ENCODE measurements at regions not wholly inside any gene's neighbourhood (a gene's known extent, or its start where the extent isn't known, plus 50 kb on each side); places are given as distances from the start of the nearest gene placed in this dataset.
"Not testable (repeated sequence)": the region's sequence is repeated elsewhere in the genome, so short reads cannot be mapped to it uniquely, and the experiment has no call there.

- no peak for DNase-seq (ENCODE audit: low read depth, low spot score)
These were observed 393.7 kb downstream of the UTRN start for GRCh38 chr6:144678844-144679243.

GRCh38 chr6:144681334-144681733 lies 396.2 kb downstream of the UTRN start:
- no peak for DNase-seq (ENCODE audit: low read depth, low spot score)

- DNase-seq (ENCODE audit: low read depth, low spot score), result no peak
These were observed 398.3 kb downstream of the UTRN start for GRCh38 chr6:144683216-144684070.

GRCh38 chr6:144688713-144689112 lies 403.6 kb downstream of the UTRN start:
- DNase-seq (ENCODE audit: low read depth, low spot score), result no peak

- DNase-seq (ENCODE audit: low read depth, low spot score), result no peak
These were observed 404.4 kb downstream of the UTRN start for GRCh38 chr6:144689503-144690040.

- no peak for DNase-seq (ENCODE audit: low read depth, low spot score)
These were observed 405.0 kb downstream of the UTRN start for GRCh38 chr6:144690133-144690532.

GRCh38 chr6:144690666-144691065 lies 405.5 kb downstream of the UTRN start:
- DNase-seq (ENCODE audit: low read depth, low spot score), result no peak

GRCh38 chr6:144692050-144692449 lies 406.9 kb downstream of the UTRN start:
- DNase-seq (ENCODE audit: low read depth, low spot score), result not testable (repeated sequence)

GRCh38 chr6:144695858-144696533 lies 410.9 kb downstream of the UTRN start:
- DNase-seq (ENCODE audit: low read depth, low spot score), result no peak

- no peak for DNase-seq (ENCODE audit: low read depth, low spot score)
These were observed 411.7 kb downstream of the UTRN start for GRCh38 chr6:144696610-144697368.

GRCh38 chr6:144697369-144697760 lies 412.2 kb downstream of the UTRN start:
- no peak for DNase-seq (ENCODE audit: low read depth, low spot score)

GRCh38 chr6:144697801-144698200 lies 412.7 kb downstream of the UTRN start:
- no peak for DNase-seq (ENCODE audit: low read depth, low spot score)

GRCh38 chr6:144702781-144703180 lies 417.6 kb downstream of the UTRN start:
- no peak for DNase-seq (ENCODE audit: low read depth, low spot score)

GRCh38 chr6:144710207-144710606 lies 425.1 kb downstream of the UTRN start:
- DNase-seq (ENCODE audit: low read depth, low spot score), result no peak

- no peak for DNase-seq (ENCODE audit: low read depth, low spot score)
These were observed 426.5 kb downstream of the UTRN start for GRCh38 chr6:144711661-144712060.

GRCh38 chr6:144712541-144712940 lies 427.4 kb downstream of the UTRN start:
- DNase-seq (ENCODE audit: low read depth, low spot score), result no peak

GRCh38 chr6:144714021-144714712 lies 429.0 kb downstream of the UTRN start:
- no peak for DNase-seq (ENCODE audit: low read depth, low spot score)

- no peak for DNase-seq (ENCODE audit: low read depth, low spot score)
These were observed 430.2 kb downstream of the UTRN start for GRCh38 chr6:144715344-144715743.

- no peak for DNase-seq (ENCODE audit: low read depth, low spot score)
These were observed 433.3 kb downstream of the UTRN start for GRCh38 chr6:144718431-144718830.

GRCh38 chr6:144721232-144721631 lies 436.1 kb downstream of the UTRN start:
- no peak for DNase-seq (ENCODE audit: low read depth, low spot score)

- DNase-seq (ENCODE audit: low read depth, low spot score), result no peak
These were observed 437.1 kb downstream of the UTRN start for GRCh38 chr6:144722154-144722737.

All from iPS DF 19.7 (cell line).